Esophagus squamous epithelium (tissue), 4 donors: ENCODE measurements at regions not wholly inside any gene's neighbourhood (a gene's known extent, or its start where the extent isn't known, plus 50 kb on each side); places are given as distances from the start of the nearest gene placed in this dataset.

Experiments used
- POLR2A ChIP-seq, 4 donors: fragments of 450-650 bp; IDR thresholded peaks; one replicate each; pipeline ENCODE4 v1.6.1; 2017; ENCODE audit warnings: antibody characterized with exemption in 4 of 4, mild to moderate bottlenecking in 4 of 4, moderate library complexity in 3 of 4
- TF ChIP-seq, protein P1 (sequence below), 6 experiments: fragments of 450-650 bp in 4 of 6; fragments of 200-600 bp in 2 of 6; sonication (generic) in 2 of 6; IDR thresholded peaks; one replicate each; pipeline ENCODE4 v1.5.1; 2016 to 2019; ENCODE audit warnings: antibody characterized with exemption in 6 of 6, mild to moderate bottlenecking in 4 of 6, moderate library complexity in 4 of 6

- TF ChIP-seq, protein P1, sequence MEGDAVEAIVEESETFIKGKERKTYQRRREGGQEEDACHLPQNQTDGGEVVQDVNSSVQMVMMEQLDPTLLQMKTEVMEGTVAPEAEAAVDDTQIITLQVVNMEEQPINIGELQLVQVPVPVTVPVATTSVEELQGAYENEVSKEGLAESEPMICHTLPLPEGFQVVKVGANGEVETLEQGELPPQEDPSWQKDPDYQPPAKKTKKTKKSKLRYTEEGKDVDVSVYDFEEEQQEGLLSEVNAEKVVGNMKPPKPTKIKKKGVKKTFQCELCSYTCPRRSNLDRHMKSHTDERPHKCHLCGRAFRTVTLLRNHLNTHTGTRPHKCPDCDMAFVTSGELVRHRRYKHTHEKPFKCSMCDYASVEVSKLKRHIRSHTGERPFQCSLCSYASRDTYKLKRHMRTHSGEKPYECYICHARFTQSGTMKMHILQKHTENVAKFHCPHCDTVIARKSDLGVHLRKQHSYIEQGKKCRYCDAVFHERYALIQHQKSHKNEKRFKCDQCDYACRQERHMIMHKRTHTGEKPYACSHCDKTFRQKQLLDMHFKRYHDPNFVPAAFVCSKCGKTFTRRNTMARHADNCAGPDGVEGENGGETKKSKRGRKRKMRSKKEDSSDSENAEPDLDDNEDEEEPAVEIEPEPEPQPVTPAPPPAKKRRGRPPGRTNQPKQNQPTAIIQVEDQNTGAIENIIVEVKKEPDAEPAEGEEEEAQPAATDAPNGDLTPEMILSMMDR (IDR thresholded peaks at IDR 0.05): no peak
- no peak for TF ChIP-seq POLR2A (IDR thresholded peaks at IDR 0.05)
Measured at GRCh38 chr16:6099102-6099501, 1001.5 kb upstream of the EEF2KMT start.
